Parathyroid adenoma (tissue), 2 donors: ENCODE measurements at regions not wholly inside any gene's neighbourhood (a gene's known extent, or its start where the extent isn't known, plus 50 kb on each side); places are given as distances from the start of the nearest gene placed in this dataset.

ENCODE experiments used
- H2AFZ ChIP-seq: fragments of 300-600 bp; sonication (generic); one replicate; pipeline ENCODE4 v1.7.0; 2017; ENCODE audit warnings: antibody characterized with exemption, mild to moderate bottlenecking
- H3K27ac ChIP-seq: fragments of 300-600 bp; sonication (generic); one replicate; pipeline ENCODE4 v1.7.0; 2017
- H3K27me3 ChIP-seq: fragments of 300-600 bp; sonication (generic); one replicate; pipeline ENCODE4 v1.7.0; 2017; ENCODE audit warnings: low read length; ENCODE audit not compliant: control insufficient read depth, insufficient read depth
- H3K36me3 ChIP-seq: fragments of 300-600 bp; sonication (generic); one replicate; pipeline ENCODE4 v1.7.0; 2017; ENCODE audit warnings: low read length; ENCODE audit not compliant: control insufficient read depth, insufficient read depth
- H3K4me1 ChIP-seq: fragments of 300-600 bp; sonication (generic); one replicate; pipeline ENCODE4 v1.7.0; 2017; ENCODE audit warnings: control low read depth
- H3K4me2 ChIP-seq: fragments of 300-600 bp; sonication (generic); one replicate; pipeline ENCODE4 v1.7.0; 2017; ENCODE audit warnings: low read length
- H3K4me3 ChIP-seq: fragments of 300-600 bp; sonication (generic); one replicate; pipeline ENCODE4 v1.7.0; 2017; ENCODE audit warnings: low read depth, low read length
- H3K79me2 ChIP-seq: fragments of 300-600 bp; sonication (generic); one replicate; pipeline ENCODE4 v1.7.0; 2017; ENCODE audit warnings: control low read depth
- H3K9ac ChIP-seq: fragments of 300-600 bp; sonication (generic); one replicate; pipeline ENCODE4 v1.7.0; 2017; ENCODE audit warnings: mild to moderate bottlenecking
- H3K9me3 ChIP-seq: fragments of 300-600 bp; sonication (generic); one replicate; pipeline ENCODE4 v1.7.0; 2017; ENCODE audit warnings: low read length; ENCODE audit not compliant: control insufficient read depth
- TF ChIP-seq, protein P1 (sequence below): fragments of 300-600 bp; sonication (generic); IDR thresholded peaks from one replicate; pipeline ENCODE4 v1.7.0; 2017; ENCODE audit warnings: antibody characterized with exemption, mild to moderate bottlenecking
- donor health status: primary hyperparathyroidism.

DNA sequence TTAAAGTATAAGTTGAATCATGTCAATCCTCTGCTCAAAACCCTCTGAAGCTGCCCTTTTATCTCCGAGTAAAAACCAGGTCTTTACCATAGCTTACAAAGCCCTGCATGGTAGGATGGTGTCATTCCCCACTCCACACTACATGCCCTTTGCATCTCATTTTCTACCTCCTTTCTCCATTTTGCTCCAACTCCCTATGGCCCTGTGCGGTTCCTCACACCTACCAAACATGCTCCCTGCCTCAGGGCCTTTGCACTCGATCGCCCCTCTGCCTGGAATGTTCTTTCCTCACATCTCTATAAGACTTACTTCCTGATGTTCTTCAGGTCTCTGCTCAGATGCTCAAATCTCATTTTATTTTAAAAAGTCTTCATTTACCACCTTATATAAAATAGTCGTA is 80.7 kb downstream of the MYL12B start:
- H3K4me3 ChIP-seq: no peak overlapping the region
- H3K9ac ChIP-seq: no peak overlapping the region
- no peaks in the 10 kb centered on the region for H3K79me2 ChIP-seq
- no peaks in the 10 kb centered on the region for H3K27me3 ChIP-seq
- TF ChIP-seq, protein P1, sequence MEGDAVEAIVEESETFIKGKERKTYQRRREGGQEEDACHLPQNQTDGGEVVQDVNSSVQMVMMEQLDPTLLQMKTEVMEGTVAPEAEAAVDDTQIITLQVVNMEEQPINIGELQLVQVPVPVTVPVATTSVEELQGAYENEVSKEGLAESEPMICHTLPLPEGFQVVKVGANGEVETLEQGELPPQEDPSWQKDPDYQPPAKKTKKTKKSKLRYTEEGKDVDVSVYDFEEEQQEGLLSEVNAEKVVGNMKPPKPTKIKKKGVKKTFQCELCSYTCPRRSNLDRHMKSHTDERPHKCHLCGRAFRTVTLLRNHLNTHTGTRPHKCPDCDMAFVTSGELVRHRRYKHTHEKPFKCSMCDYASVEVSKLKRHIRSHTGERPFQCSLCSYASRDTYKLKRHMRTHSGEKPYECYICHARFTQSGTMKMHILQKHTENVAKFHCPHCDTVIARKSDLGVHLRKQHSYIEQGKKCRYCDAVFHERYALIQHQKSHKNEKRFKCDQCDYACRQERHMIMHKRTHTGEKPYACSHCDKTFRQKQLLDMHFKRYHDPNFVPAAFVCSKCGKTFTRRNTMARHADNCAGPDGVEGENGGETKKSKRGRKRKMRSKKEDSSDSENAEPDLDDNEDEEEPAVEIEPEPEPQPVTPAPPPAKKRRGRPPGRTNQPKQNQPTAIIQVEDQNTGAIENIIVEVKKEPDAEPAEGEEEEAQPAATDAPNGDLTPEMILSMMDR: no peak
- no peaks in the 10 kb centered on the region for H3K4me1 ChIP-seq
- no peak overlapping the region for H3K27ac ChIP-seq
- H2AFZ ChIP-seq: no peak overlapping the region
- H3K36me3 ChIP-seq: no peaks in the 10 kb centered on the region
- H3K9me3 ChIP-seq: no peaks in the 10 kb centered on the region
- H3K4me2 ChIP-seq: no peak overlapping the region

DNA sequence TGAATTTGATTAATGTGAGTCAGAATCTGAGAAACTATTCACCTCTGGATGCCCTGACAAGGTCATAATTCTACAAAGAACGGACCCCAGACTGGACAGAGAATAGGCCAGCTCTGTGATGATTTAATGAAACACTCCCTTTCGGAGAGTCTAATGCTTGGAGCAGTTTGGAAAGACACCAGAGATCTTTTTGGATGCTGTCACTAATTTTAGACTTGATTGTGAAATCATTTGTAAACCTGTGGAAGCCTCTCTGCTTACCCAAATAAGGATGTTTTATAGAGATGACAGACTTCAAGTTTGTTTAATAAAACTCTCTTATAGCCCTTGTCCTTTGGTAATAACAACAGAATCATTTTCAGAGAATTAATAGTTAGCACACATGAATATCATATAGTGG is 83.5 kb downstream of the MYL12B start:
- Histone ChIP-seq H3K36me3 (no peaks in the 10 kb centered on the region), H3K9ac (no peak overlapping the region), H3K4me1 (no peaks in the 10 kb centered on the region), H3K9me3 (no peaks in the 10 kb centered on the region), H3K27me3 (no peaks in the 10 kb centered on the region), H3K27ac (no peak overlapping the region), H2AFZ (no peak overlapping the region), H3K4me2 (no peak overlapping the region), H3K4me3 (no peak overlapping the region), H3K79me2 (no peaks in the 10 kb centered on the region)
- TF ChIP-seq, protein P1: no peak

DNA sequence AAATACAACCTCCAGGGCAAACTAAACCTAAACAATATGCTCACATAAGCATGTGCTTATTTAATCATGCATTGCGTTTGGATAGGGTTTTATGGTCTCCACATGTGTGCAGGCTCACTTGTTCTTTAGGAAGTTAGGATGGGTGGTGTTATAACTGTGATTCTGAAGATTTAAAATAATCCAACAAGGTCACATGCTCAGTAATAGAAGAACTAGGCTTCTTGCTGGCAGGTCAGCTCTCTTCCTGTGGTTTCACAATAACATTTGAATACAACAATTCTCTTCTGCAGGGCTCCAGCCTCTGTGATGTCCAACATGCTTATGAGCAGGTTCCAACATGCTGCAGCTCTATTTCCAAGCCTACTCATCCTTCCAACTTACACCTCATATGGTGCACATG is 84.0 kb downstream of the MYL12B start:
- Histone ChIP-seq H3K4me3 (no peak overlapping the region), H3K4me2 (no peak overlapping the region), H3K79me2 (no peaks in the 10 kb centered on the region), H3K36me3 (no peaks in the 10 kb centered on the region), H3K9ac (no peak overlapping the region), H3K4me1 (no peaks in the 10 kb centered on the region), H3K9me3 (no peaks in the 10 kb centered on the region), H3K27me3 (no peaks in the 10 kb centered on the region), H3K27ac (no peak overlapping the region), H2AFZ (no peak overlapping the region)
- TF ChIP-seq, protein P1: no peak

DNA sequence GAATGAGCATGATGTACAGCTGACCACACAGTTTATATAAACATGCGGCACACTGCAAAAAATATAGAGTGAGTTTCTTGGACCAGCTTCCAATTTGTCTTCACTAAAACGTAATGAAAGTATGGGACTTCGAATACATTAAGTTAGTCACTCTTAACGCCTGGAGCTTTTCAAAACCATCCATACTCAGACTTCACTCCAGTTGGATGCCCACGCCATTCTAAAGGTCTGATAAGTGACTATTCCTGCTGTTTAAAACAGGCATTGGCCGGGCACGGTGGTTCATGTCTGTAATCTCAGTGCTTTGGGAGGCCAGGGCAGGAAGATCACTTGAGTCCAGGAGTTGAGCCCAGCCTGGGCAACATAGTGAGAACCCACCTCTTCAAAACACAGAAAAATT is 84.6 kb downstream of the MYL12B start:
- TF ChIP-seq, protein P1: no peak
- no peak overlapping the region for H2AFZ ChIP-seq
- no peak overlapping the region for H3K4me3 ChIP-seq
- no peaks in the 10 kb centered on the region for H3K27me3 ChIP-seq
- H3K27ac ChIP-seq: no peak overlapping the region
- no peaks in the 10 kb centered on the region for H3K9me3 ChIP-seq
- H3K9ac ChIP-seq: no peak overlapping the region
- H3K4me1 ChIP-seq: no peaks in the 10 kb centered on the region
- no peaks in the 10 kb centered on the region for H3K36me3 ChIP-seq
- H3K4me2 ChIP-seq: no peak overlapping the region
- no peaks in the 10 kb centered on the region for H3K79me2 ChIP-seq

DNA sequence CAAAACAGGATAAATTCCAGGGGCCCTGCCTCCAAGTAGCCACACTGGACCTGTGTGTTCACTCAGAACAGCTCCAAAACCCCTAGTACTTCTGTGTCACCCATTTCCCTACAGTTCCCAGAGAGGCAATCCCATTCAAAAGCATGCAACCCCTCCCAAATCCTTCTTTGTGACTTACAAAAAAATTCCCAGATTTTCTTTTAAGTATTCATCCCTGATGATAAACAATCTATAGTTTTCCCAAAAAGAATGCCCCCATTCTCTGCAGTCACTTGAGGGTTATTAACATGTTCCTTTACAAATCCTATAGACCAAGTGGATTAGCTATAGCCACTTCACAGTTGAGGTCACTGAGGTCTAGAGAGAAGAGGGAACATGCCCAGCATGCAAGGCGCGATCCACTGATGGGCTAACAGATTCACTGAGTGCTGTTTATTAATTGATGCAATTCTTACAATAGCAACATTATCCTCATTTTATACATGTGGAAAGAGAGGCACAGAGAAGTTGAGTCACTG is 85.4 kb downstream of the MYL12B start:
- TF ChIP-seq, protein P1: no peak
- H2AFZ ChIP-seq: no peak overlapping the region
- no peak overlapping the region for H3K4me2 ChIP-seq

More for the DNA sequence above, 85.4 kb downstream of the MYL12B start:
- H3K9me3 ChIP-seq: no peaks in the 10 kb centered on the region
- no peaks in the 10 kb centered on the region for H3K4me1 ChIP-seq
- no peak overlapping the region for H3K4me3 ChIP-seq
- no peaks in the 10 kb centered on the region for H3K27me3 ChIP-seq
- H3K36me3 ChIP-seq: no peaks in the 10 kb centered on the region
- no peaks in the 10 kb centered on the region for H3K79me2 ChIP-seq
- H3K9ac ChIP-seq: no peak overlapping the region
- no peak overlapping the region for H3K27ac ChIP-seq
